Fibroblast of gingiva (primary cell): ENCODE measurements at regions not wholly inside any gene's neighbourhood (a gene's known extent, or its start where the extent isn't known, plus 50 kb on each side); places are given as distances from the start of the nearest gene placed in this dataset.
A peak's percentile ranks its signal among the peaks of the same experiment; 100 is the strongest.
"Not testable (repeated sequence)": the region's sequence is repeated elsewhere in the genome, so short reads cannot be mapped to it uniquely, and the experiment has no call there.

Source experiments
- DNase-seq: peaks from one replicate; pipeline ENCODE4 v3.0.0-alpha.2; 2011; ENCODE audit warnings: low read depth

DNA sequence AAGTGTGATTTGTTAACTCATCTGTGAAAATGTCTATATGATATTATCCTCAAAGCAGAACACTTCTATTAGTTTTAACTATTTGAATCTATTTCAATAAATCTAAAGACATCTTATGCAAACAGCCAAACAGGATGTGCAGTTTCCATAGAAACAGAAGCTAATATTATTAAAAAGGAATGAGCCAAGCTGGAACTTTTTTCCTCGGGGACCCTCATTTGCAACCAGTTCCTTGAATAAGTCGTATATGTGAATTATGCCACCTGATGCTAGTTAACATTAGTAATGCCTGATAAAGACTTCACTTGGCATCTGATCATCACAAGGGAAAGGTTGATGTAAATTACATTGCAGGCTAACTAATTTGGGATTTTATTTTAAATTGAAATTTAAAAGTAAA lies 216.9 kb upstream of the SMLR1 start:
- DNase-seq: no peak

DNA sequence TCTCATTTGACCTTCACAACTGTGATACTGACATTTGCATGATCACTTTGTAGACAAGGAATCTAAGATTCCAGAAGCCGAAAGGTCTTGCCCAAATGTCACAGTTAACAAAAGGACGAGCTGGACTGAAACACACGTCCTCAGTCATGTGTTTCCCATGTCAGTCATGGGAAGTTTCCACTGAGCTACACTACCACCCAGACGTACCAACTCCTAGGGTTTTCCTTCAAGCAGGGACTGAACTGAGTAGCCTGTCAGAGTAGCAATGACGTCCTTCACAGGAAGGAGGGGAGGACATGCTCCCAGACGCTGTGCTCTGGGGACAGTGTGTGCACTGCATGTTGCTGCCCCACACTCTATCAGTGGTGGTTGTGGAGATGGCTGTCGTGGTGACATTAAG lies 215.8 kb upstream of the SMLR1 start:
- no peak for DNase-seq

- no peak for DNase-seq
Observed at GRCh38 chr6:130613176-130613575, 214.0 kb upstream of the SMLR1 start.

DNA sequence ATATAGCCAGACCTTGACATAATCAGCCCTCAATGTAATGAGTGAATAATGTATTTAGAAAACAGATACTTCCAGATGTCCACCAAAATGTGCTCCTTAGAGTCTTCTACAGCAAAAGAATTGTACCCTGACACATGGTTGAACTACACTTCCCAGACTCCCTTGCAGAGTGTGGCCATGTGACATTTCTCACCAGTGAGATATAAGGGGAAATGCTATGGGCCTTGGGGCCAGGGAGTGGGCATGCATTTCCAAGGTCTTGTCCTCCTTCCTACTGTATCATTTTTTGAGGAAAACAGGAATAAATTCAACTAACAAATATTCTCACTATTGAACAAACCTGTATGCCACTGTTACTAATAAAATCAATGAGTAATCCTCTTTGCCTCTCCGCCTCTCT lies 211.4 kb upstream of the SMLR1 start:
- no peak for DNase-seq

- DNase-seq: no peak
Observed at GRCh38 chr6:130617658-130618057, 209.5 kb upstream of the SMLR1 start.

GRCh38 chr6:130618806-130619205 lies 208.4 kb upstream of the SMLR1 start:
- DNase-seq: not testable (repeated sequence)

DNA sequence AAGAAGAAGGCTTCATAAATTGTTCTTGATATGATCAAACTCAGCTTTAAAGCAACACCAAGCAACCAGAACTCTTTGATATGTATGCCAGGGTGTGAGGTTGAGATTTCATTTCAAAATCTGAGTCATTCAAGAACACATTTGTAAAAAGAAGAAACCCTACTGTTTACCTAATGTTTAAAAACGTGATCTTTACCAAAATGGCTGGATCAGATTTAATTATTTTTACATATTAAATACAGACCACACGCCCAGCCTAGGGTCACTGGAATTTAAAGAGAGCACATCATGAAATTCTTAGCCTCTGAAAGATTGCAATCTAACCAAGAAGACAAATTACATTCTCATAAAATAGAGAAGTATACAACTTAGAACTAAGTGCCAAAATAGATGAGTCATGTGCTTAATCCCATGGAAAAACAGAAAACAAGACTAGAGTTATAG lies 206.8 kb upstream of the SMLR1 start:
- DNase-seq: peak; percentile 25

- no peak for DNase-seq
Observed at GRCh38 chr6:130622142-130622541, 205.1 kb upstream of the SMLR1 start.

GRCh38 chr6:130624046-130624445 lies 203.2 kb upstream of the SMLR1 start:
- no peak for DNase-seq

DNA sequence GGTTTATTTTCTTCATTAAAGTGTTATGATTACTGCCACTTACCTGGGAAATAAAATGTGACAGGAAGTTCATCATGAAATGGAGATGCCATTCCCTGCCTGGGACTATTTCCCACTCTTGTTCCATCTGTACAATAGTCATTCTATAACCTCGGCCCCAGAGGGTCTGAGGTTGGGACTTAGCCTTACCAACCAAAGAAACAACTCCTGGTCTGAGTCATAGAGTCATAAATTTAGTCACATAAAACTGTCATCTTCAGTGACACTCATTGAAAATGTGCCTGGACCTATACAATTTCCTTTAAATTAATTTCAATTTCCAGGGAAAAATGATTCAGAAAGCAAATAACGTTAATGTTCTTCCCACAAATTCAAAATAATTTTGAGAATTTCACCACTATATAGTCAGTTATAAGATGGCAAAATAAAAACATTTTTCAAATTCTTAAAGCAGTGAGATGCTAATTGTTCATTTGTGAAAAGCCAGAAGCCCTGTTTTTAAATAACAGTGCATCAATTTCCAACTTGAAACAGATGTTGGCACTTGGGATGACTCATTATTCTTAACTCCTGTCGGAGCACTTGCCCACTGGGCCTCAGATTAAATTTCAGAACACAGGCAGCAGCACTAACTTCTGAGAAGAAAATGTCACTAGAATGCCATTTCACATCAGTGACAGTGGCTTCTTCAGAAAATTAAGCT lies 201.2 kb upstream of the SMLR1 start:
- peak; percentile 77 for DNase-seq

DNA sequence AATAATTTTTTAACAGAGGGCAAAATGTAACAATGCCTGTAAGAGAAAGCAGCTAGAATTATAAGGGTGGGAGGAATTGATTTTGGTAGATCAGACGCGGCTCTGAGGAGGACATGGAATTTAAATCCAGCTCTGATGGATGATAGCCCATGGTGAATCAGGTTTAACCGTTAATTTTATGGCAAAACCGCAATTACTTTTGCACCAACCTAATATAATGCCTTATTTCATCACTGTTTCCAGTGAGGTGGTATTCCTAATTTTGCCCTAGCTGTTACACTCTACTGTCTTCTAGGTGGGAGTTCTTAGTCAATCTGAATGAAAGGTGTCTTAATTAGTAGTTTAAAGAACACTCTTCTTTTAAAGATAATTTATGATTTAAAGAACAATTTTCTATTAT lies 198.3 kb upstream of the SMLR1 start:
- no peak for DNase-seq

DNA sequence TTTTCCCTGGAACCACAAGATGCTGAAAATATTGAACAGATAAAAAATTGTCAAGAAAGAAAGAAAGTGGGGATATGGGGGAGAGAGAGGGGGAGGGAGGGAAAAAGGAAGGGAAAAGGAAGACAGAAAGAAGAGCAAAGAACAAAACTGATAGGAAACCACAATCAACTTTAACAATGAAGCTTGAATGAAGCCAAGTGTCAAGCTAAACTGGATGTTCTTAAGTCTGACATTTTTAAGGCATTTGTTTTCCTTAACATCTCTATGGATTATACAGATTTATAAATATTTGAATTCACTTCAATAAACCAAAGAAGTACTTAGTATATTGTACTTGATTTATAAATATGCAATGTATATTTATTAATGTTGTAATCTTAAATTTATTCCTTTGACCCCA lies 197.6 kb upstream of the SMLR1 start:
- no peak for DNase-seq

DNA sequence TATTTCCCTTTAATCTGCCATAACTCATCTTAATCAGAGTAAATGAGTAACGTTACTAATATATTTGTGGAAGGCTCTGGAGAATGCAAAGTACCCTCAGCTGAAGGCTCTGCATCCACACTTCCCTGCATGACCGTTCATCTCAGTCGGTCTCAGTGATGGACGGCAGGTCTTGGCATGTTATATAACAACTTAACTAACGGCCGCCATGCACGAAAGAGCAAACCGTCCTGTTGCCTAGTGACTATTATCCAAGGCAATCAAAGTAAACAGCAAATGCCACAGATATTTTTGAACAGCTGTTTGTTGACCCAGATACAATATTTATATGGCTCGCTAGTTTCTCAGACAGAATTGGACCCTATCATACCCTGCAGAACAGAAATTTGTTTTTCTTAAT lies 194.9 kb upstream of the SMLR1 start:
- DNase-seq: peak; percentile 21

DNA sequence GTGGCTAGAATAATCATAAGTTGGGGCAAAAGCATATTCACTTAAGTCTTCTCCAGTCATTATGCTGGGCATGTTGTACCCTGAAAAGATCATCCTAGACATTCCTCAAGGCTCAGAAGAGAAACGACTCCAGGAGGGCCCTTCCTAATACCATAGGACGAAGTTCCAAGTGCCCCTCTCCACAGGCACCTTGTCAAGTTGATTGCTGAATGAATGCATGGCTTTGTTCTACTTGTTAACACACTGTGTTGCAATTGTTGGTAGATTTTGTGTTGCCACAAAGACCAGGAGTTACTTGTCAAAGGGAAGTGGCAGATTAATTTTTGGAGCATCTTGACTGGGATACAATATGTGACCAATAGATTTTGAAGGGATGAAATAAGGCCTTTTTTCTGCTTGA lies 194.3 kb upstream of the SMLR1 start:
- no peak for DNase-seq

DNA sequence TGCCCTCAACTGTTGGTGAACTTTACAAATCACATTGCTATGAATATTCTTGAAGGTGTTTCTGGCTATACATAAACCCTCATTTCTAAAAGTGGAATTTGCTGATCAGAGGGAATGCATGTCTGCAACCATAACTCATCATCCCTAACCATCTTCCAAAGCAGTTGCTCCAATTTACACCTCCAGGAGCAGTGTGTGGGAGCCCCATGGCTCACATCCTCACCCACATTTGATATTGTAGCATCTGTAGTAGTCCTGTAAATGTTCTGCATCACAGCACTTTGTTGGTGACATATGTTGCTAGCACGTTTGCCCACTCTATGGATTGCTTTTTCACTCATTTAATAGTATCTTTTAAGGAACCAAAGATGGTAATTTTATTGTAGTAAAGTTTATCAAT lies 183.8 kb upstream of the SMLR1 start:
- no peak for DNase-seq

DNA sequence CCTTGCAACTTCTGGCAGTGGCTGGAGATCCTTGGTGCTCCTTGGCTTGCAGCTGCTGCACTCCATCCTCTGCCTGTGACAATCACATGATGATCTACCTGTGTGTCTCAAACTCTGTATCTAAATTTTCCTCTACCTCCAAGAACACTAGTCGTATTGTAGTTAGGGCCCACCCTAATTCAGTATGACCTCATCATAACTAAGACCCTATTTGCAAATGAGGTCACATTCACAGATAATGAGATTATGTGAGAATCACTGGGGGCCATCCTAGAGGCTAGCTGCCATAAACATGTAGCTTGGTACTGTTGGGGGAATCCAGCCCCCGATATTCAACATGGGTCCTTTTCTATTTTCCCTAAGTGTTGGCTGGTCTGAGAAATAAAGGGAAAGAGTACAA lies 183.0 kb upstream of the SMLR1 start:
- DNase-seq: no peak

DNA sequence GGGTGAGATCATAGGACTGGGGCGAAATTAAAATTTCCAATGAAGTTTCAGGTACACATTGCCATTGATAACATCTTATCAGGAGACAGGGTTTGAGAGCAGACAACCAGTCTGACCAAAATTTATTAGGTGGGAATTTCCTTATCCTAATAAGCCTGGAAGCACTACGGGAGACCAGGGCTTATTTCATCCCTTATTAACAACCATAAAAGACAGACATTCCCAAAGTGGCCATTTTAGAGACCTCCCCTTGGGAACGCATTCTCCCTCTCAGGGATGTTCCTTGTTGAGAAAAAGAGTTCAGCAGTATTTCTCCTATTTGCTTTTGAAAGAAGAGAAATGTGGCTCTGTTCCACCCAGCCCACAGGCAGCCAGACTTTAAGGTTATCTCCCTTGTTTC lies 182.4 kb upstream of the SMLR1 start:
- DNase-seq: not testable (repeated sequence)

DNA sequence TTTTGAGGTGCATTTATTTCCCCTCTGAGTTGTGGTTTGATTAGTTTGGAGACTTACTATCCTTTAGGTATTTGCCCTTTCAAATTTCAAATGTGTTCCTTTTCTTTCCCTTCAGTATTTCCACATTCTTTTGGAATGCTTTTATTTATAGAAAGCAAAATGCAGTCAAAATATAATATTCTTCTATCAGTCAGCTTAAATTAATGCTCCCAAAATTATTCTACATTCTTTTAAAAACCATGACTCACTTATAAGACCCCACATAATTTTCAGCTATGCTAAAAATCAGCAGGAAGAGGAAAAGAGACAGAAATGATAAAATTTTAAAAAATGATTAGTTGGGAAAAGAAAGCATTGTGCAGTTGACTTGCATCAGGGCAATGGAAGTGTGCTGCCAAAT lies 180.0 kb upstream of the SMLR1 start:
- DNase-seq: no peak

DNA sequence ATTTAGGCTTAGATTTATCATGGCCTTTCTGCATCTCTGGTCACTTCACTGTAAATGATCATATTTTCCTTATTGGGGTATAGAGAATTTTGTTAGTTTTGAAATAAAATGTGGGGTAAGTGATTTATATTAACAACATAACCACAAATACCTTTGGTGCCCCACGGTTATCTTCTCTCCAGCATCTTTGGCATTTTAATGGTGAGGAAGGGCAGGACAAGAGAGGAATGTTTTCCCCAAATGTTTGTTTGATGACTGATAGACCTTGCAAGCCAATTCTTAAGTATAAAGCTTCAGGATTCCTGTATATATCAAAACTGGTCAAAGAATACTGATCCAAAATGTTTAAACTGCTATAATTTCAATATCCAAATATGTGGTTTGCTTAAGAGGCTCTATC lies 171.6 kb upstream of the SMLR1 start:
- no peak for DNase-seq

DNA sequence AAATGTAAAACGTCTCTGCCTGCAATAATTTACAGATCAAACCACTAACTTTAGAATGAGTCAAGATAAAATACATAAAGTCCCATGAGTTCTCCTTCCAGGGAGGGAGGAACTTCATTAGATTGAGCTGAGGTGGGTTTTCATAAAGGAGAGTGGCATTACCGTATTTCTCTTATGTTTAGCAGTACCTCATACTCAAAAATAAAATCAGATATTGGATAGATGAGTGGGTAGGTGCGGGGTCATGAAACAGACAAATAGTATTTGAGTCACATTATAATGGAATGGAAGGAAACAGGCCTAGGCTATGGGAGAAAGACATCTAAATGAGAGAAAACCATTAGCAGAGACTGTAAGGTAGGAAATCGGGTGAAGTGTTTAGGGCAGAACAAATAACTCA lies 166.1 kb upstream of the SMLR1 start:
- no peak for DNase-seq

DNA sequence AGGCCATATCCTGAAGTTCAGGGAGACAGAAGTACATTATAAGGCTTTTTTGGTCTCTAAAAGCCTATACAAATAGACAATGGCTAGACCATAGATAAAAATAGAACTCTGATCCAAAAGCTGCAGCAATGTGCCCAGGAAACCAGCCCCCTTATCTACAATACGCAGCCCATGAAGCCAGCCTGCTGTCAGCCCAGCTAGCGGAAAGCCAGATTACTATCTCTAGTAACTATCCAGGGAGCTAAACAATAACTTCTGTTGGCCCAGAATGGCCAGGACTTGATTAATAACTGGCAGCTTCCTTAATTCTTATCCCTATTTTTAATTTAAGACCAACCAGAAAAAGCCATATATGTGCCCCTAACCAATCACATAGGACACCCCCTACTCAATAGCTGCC lies 160.4 kb upstream of the SMLR1 start:
- no peak for DNase-seq

DNA sequence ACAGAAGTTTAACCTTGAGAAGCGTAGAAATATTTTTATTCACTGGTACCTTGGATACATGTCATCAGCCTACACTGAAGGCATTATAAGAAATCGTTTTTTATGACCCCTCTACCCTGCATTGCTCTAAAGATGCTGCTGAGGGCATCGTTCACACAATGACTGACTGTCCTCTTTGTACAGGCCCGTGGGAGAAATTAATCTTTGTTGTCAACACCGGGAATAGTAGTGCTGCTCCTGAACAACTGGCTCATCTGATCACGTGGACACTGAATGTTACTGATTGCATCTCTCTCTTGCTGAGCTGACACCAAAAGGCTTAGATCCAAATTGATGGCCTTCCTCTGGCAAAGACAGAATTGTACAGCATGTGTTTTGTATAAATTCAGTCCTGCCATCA lies 157.1 kb upstream of the SMLR1 start:
- DNase-seq: no peak

DNA sequence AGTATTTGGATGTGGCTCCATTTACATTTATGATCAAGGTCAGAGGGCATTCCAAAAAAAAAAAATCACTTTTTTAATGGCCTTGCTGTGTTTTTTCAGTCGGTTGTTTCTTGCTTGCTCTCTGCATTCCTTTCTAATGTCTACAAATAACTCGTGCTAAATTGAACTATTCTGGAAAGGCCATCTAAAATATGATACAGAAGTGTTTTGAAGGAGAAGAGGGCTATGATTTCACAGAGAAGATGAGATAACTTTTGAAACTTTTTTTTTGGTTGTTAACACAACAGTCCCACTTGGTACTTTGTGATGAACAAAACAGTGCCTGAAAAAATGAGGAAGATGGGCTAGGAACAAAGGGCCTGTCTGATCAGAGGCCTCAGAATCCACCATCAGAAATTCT lies 156.1 kb upstream of the SMLR1 start:
- DNase-seq: no peak

- no peak for DNase-seq
Observed at GRCh38 chr6:130671577-130671976, 155.6 kb upstream of the SMLR1 start.

GRCh38 chr6:130672153-130672552 lies 155.1 kb upstream of the SMLR1 start:
- no peak for DNase-seq
